ENCODE measurements at regions not wholly inside any gene's neighbourhood (a gene's known extent, or its start where the extent isn't known, plus 50 kb on each side); places are given as distances from the start of the nearest gene placed in this dataset.

DNA sequence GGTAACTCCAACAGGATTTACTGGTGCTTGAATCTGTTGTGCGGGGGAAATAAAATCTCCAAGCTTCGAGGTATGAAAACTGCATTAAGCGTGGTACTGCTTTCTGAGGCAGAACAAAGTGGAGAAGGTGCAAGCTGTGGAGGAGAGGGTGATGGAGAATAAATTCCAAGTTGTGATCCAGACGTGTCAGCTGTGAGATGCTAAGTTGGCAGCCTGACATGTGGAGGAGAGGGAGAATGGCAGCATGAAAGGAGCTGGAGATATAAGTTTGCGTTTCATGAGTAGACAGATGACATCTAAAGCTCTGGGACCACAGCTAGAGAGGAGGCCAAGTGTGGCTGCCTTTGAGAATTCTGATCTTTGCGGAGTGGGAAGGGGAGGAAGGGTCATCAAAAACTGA lies 411.8 kb downstream of the FBXO15 start:
- DNase-seq (ENCODE audit: low read depth), result no peak

DNA sequence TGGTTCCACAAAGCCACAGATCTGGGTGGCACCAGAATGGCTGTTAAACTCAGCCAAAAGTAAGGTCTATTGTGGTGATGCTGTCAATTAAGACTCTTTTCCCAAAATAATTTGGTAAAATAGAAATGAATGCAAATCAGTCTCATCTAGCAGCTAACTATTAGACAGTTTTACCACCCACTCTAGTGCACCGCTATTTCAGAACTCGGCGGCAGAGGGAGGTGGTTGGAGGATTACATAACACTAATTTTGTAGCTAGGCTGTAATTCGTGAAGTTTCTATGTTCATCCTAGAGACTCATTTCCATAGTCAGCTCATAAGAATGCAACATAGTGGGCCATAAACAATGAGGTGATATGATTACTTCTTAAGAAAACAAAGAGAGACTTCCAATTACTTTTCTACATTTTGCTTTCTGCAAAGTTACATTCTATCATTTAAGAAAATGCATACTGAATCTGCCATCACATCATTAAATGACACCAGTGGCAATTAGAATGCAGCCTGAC lies 413.8 kb downstream of the FBXO15 start:
- no peak for DNase-seq (ENCODE audit: low read depth)

DNA sequence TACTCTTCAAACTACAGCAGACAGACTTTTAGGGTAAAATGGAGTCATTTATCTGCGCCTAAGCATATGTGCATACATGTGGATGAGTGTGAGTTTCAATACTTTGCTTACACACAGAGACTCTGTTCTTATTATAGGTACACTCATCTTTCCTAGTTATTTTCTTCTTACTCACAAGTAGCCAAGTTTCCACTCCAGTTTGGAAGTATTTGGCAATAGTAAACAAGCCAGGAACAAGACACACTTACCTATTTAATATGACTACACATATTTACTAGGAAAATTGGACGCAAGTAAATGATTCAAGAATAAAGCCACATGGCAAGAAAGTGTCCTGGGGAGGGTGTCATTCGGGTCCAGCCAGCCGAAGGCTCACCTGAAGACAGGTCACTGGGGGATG lies 414.3 kb downstream of the FBXO15 start:
- no peak for DNase-seq (ENCODE audit: low read depth)

DNA sequence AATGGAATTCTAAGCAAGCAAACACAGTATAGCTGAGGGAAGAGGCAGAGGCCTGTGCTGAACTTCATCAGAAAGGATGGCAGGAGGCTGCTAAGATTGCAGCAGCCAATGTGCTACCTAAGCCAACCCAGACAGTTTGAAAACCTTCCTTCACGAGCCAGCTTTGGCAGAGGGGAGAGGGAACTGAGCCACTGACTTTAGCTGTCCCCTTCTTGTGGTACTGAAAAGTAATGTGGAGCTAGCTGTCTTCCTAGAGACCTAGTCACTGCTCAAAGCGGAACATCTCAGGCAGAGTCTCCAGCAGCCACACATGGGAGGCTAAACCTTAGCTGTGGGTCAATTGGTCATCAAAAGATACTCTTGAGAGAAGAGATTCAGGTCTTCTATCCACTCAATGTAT lies 419.0 kb downstream of the FBXO15 start:
- no peak for DNase-seq (ENCODE audit: low read depth)

DNA sequence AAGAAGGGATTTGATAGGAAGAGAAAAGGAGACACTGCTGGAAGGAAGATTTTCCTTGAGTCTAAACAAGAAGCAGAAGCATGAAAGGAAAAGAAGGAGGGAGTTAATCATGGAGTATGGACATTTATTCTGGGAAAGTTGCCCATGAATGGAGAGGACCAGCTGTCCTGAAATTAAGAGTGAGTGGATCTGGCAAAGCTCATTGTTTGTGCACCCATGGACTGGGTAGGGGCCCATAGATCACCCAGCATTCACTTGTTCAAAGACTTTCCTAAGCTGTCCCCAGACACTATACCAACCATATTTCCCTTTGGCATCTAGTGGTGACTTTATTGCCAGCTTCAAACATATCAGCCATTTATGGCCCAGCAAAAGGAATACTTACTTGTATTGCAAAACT lies 422.7 kb downstream of the FBXO15 start:
- DNase-seq (ENCODE audit: low read depth), result no peak

DNA sequence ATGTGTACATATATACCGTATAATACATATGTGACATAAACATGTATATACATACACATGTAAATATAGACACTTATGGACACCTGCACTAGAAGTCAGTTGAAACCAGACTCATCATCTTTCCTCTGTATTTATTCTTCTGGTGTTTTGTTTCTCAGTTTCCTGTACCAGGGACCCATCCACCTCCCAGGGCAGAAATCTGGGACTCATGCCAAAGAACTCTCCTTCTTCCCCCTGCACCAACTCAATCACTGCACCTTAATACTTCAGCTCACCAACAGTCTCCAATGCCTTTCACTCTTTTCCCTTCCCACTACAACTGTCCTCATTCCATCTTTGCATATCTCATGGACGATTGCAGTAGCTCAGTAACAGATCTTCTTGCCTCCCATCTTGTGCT lies 428.0 kb downstream of the FBXO15 start:
- DNase-seq (ENCODE audit: low read depth), result no peak

DNA sequence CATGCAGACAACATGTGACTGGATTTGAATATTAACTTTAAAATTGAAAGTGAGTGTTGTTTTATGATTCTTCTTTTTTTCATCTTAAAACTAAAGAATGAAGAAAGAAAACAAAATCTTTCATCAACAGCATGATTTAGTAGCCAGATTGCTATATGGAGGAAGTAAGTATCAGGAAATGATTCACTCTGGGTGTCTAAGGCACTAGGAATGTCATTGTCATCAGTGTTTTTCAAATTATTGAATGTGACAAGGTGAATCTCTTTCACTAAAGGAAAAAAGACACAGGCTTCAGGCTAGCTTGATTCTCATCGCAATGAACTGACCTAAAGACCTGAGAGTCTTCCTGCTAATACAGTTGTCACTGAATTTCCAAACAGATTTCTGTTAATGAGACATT lies 430.1 kb downstream of the FBXO15 start:
- no peak for DNase-seq (ENCODE audit: low read depth)

DNA sequence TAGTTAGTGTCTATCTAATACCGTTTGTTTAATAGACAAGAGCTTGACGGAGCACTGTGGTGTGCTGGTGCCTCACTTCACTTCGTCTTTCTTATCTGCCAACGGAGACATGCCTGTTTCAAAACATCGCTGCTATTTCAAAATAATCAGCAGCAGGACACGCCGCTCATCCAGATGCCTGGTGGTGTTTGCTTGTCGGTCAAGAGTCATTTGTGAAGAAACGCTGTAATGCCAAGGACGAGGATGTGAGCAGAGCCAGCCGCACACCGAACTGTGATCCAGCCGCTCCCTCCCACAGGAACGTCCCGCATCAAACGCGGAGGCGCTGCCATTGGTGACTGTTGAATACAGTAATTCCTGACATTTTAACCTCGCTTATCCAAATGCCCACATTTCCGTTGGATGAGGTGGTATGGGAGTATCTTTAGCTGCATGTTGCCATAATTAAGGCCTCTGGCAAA lies 432.4 kb downstream of the FBXO15 start:
- peak; percentile 91 for DNase-seq (ENCODE audit: low read depth)

DNA sequence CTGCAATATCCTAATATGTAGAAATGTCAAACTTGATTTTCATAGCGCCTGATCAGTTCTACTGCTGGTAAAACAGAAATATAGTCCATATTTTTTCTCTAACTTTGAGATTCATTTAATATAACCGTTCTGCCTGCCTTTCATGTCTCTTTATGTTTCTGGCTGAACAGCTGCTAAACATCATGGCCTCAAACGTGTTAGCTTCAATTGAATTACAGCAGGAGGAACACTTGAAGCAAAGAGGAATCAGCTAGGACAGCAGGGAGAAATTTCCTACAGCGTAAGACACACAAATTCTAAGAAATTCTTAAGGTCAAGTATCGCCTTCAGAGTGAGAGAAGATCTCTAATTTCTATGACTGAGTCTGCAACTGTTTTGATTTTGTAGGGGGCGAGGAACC lies 433.2 kb downstream of the FBXO15 start:
- no peak for DNase-seq (ENCODE audit: low read depth)

DNA sequence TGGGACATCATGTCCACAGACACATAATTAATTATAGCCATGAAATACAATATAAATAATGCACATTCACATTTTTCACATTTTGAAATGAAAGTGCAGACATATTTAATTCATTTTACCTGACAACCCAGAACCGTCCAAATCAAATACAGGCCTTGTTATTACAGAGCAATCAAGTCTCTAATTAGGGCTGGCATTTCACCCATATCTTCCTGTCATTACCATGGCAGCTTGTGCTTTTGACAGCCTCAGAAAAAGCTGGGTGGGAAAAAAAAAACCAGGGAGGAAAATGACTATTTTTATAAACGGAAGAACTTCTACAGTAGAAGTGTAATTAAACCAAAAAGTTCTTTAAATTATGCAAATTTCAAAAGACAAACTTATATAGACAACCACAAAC lies 436.4 kb downstream of the FBXO15 start:
- DNase-seq (ENCODE audit: low read depth), result no peak

DNA sequence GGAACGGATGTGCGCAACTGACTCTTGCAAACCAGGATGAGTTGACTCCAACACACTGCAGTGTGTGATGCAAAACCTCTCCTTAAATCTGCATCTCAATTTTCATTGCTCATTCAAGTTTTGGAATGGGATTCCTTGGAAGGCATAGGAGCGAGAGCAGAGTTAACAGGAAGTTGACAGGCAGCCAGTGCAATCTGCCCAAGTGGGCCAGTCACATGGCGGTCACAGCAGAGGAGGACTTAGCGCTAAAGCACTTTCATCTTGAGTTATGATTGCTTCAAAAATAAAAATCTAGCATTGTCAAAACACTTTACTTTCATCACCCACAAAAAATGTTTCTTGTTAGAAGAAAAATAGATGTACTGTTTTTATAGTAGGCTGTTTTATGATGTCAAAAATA lies 439.0 kb downstream of the FBXO15 start:
- DNase-seq (ENCODE audit: low read depth), result no peak

DNA sequence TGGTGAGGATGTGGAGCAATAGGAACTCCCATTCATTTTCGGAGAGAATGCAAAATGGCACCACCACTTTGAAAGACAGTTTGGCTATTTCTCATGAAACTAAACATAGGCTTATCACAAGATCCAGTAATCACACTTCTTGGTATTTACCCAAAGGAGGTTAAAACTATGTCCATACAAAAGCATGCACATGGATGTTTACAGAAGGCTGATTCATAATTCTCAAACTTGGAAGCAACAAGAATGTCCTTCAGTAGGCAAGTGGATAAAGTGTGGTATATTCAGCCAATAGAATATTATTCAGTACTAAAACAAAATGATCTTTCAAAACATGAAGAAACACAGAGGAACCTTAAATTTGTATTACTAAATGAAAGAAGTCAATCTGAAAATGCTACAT lies 440.6 kb downstream of the FBXO15 start:
- peak; percentile 46 for DNase-seq (ENCODE audit: low read depth)

DNA sequence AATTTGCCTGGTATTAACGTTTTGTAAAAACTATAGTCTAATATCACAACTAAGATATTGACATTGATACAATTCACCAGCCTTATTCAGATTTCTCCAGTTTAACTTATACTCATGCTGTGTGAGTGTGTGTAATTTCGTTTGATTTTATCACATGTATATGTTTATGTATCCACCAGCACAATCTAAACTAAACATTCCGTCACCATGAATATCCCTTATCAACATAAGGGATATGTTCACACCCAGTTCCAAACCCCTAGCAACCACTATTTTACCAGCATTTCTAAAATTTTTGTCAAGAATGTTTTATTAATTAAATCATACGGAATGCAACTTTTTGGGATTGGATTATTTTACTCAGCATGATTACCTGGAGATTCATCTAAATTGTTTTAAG lies 450.3 kb downstream of the FBXO15 start:
- no peak for DNase-seq (ENCODE audit: low read depth)

DNA sequence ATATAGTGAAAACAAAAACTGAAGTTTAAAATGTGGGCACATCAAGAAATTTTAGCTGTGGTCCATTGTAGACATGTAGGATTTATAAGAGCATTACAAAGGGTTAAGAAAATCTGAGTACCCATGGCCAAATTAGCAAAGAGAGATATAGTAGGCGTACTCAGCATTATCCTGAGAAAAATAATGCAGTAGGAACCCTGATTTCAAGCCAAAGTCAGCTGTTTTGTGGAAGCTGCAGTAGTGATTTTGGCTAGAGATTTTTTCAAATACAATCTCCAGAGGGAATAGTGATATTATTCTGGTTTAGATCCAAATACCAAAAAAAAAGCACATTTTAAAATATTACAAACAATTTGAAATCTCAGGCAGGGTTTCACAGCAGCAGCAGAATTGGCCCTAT lies 450.9 kb downstream of the FBXO15 start:
- DNase-seq (ENCODE audit: low read depth), result no peak

DNA sequence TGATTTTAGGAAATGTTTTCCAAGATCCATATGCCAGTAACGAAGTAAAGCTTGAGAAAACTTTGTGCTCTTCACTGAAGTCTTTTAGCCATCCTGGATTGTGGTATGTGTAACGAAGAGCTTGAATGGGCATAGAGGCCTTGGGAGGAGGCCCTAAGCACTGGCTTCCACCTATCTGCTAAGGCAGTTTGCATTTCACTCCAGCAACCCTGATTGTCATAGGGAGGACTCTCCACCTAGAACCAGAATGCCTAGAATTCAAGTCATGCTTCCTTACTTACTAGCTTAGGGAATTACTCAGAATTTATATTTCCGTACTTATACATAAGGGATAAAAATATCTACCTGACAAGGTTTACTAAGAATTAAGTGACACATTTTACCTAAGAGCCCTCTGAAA lies 451.5 kb downstream of the FBXO15 start:
- no peak for DNase-seq (ENCODE audit: low read depth)

DNA sequence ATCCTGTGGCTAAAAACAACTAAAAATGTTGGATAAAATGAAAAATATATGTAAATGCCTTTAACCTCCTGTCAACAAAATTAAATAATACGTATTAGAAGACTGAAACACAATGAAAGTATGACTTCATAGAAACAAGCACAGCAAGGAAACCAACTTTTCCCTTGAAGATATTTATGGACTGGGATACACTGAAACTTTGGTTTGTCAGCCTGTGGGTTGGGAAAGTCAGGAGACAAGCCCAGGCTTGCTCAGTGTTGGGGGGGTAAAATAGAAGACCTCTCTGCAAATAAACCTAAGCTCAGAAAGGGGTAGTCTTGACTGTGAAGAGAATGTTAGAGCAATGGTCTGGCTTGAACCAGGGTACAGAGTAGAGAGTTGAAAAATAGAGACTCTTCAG lies 454.5 kb downstream of the FBXO15 start:
- no peak for DNase-seq (ENCODE audit: low read depth)

DNA sequence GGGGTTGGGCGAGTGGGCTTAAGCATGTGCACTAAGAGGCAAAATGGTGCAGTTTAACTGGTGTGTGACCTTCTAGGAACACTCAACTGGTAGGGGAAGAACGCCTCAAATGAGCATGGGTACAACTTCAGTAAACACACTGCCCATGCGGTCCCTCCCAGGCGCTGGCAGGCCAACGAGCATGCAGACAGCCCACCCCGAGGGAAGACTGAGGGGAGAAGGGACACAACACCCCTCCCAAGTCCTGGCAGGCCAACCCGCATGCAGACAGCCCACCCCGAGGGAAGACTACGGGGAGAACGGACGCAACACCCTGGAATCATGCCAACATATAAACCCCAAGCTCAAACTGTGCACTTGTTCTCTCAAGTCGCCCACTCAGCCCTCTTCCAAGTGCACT lies 456.0 kb downstream of the FBXO15 start:
- DNase-seq (ENCODE audit: low read depth), result no peak

DNA sequence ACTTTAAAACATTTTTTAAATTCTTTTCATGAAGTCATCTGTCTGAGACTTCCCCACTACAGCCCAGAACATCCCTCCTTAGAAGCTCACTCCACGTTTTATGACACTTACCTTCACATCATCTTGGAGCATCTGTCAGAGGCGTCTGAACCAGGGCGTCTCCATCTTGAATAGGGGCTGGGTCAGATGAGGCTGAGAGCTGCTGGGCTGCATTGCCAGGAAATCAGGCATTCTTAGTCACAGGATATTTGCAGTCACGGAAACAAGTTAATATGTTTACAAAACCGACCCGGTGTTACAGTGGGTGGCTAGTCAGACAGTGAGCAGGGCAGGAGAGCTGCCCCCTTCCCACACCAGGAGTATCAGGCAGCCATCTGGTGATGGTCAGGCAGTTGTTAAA lies 456.5 kb downstream of the FBXO15 start:
- DNase-seq (ENCODE audit: low read depth), result peak; percentile 39

DNA sequence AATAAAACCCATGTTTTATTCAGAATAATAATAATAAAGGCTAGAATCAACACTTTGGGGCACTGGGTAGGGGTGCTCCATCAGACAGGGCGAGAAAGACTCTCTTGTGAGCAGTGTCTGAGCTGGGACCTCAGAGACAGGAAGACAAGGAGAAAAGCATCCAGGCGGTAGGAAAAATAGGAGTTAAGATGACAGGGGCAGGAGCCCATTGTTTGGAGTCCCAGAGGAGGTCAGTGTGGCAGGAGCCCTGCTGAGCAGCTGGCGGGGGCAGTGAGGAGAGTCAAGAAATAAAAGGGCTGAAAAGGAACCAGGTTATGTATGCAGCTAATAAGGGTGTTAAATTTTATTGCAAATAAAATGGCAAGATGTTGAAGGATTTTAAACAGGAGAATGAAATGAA lies 457.4 kb downstream of the FBXO15 start:
- no peak for DNase-seq (ENCODE audit: low read depth)

DNA sequence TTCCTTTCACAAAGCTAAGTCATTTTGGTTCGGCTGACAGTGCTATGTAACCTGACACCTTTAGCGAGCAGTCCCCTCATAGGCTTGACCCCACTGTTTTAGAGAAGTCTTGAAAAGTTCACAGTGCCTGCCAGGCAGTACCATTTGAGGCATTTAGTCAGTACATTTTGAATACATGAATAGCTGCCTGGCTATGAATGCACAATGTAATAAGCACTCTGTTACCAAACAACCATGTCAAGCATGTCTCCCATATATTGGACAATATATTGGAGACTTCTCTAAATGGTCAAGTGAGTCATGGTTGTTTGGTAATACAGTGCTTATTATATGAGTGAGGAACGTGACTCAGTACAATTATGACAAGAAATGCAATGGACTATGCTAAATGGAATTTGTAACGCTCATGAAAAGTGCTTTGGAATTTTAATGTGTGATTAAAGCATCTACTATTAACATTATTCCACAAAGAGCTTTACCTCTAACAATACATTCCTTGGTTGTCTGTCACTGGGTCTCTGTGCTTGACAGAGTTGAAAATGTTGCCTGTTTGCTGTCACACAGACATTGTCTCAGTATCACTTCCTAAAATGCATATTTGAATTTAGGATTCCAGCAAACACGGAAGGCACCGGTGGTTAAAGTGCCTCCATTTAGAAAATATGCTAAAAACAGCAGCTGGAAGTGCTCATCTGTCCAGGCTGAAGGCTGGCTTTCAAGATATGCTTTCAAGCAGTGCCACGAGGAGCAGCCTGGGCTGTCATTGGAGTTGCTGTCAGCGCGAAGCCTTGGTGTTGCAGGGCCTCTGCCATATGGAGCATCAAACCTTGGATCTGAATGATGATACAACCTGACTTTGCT lies 458.6 kb downstream of the FBXO15 start:
- DNase-seq (ENCODE audit: low read depth), result peak; percentile 86

DNA sequence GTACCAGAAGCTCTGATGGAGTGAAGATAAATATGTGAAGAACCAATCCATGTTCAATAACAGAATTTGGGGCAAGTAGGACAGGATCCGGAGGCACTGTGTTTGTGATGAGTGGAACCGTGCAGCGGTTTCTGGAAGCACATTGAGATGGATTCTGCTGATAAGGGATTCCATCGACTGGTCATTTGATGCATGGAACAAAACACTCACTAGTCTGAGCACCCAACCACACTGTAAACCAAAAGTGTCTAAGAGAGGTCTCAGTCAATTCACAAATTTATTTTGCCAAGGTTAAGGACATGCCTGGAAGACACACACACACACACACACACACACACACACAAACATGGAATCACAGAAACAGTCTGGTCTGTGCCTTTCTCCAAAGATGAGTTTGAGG lies 459.5 kb downstream of the FBXO15 start:
- DNase-seq (ENCODE audit: low read depth), result no peak

DNA sequence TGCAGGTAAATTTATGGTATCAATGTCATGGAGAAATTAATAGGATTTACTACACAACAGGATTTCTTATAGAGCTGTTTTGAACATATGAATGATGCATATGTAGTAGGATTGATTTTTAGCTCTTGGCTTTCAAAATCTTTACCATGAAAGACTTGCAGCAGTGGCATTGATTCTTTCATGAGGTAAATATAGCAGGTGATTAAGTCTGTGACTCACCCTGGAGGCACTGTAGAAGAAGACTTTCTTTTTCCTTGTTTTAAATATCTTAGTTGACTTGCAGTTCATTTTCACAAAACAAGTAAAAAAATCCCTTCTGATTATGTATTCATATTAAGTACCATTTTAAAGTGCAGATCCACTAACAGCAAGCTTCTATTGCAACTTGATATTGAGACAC lies 463.0 kb downstream of the FBXO15 start:
- DNase-seq (ENCODE audit: low read depth), result peak; percentile 4

DNA sequence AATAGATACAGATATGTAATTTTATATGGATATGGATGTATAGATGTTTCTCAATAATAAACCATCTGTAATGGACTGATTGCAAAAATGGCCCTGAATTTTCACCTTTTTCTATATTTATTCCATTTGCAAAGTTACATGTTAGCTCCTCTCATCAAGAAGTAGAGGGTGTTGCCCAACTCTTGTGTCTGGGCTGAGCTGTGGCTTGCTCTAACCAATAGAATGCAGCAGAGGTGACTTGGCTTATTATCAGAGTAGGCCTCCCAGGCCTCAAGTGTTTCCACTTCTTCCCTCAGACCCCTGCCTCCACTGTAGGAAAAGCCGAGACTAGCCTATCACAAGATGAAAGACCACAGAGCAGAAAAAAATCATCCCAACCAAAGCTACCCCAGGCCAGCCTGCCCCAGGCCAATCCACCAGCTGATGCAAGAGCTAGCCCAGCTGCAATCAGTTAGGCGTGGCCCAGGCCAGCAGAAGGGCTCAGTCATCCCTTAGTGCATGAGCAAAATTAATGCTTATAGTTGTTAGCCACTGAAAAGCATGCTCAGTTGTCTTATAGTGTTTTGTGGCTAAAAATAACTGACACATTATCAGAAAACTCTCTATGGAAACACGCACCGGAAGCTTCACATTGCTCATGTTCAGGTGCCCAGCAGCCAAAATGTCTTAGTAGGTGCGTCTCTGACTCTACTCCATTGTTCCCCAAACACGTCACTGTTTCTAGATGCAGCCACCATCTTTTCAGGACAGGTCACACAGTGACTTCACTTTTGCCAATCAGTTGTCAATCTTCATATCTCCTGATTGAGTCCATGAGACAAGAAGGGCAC lies 464.0 kb downstream of the FBXO15 start:
- DNase-seq (ENCODE audit: low read depth), result peak; percentile 6
